HG03460 (cell line): ENCODE measurements at regions not wholly inside any gene's neighbourhood (a gene's known extent, or its start where the extent isn't known, plus 50 kb on each side); places are given as distances from the start of the nearest gene placed in this dataset.

Experiments
- ATAC-seq: cut with Tn5 transposase; IDR thresholded peaks from one replicate; pipeline ENCODE4 v1.9.1; 2021; ENCODE audit not compliant: unreplicated experiment

DNA sequence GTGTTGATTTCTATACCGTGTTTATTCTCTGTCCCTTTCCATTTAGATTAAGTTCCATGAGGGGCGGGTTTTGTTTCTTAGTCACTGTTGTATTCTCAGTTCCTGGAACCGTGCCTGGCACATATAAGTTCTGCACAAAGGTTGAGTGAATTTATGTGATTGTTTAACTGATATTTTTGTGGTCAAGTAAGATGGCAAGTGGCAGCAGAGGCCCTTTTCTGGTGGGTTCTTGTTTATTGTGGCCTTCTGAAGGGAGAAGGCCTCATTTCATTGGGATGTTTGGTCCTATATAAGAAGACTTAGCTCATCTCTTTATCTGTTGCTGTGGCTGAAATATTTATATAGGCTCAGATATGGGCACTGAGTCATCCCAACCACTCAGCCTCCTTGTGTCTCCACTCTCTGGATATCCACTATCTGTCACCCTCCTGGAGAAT lies 262.5 kb downstream of the PSAT1 start:
- no peak for ATAC-seq

- no peak for ATAC-seq
Observed at GRCh38 chr9:78562021-78562420, 265.1 kb downstream of the PSAT1 start.

DNA sequence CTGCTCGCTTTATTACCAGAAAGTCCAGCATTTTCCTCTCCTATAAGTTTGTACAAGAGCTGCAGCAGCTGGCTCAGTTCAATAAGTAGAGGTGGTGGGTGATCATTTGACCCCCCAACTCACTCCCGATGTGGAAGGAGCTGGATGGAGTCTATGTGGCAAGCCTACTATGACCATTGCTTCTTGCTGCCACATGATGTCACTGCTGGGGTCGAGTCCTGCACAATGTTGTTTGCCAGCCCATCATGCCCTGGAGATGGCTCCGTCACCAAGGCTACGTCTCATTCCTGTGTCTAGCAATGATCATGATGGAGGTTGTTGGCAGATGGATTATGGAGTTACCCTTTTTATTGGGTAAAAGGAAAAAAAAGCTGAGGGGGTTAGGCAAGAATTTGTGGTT lies 266.3 kb downstream of the PSAT1 start:
- no peak for ATAC-seq

DNA sequence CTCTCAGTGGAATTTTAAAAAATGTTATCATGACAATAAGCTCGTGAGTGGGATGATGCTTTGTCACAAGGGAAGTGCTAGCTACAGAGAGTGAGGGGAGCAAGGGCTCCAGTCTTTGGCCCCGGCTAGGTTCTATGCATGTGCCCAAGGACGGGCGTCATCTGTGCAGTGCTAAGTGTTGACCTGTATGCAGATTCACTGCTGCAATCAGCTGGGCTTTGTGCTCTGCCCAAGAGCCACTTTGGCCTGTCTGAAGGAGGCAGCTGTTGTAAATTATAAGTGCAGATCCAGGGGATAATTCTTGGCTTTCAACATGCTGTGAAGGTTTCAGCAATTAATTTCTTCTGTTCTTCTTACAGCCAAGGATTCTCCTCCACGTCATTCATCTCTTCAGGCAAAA lies 268.6 kb downstream of the PSAT1 start:
- no peak for ATAC-seq

GRCh38 chr9:78566521-78566920 lies 269.6 kb downstream of the PSAT1 start:
- no peak for ATAC-seq

DNA sequence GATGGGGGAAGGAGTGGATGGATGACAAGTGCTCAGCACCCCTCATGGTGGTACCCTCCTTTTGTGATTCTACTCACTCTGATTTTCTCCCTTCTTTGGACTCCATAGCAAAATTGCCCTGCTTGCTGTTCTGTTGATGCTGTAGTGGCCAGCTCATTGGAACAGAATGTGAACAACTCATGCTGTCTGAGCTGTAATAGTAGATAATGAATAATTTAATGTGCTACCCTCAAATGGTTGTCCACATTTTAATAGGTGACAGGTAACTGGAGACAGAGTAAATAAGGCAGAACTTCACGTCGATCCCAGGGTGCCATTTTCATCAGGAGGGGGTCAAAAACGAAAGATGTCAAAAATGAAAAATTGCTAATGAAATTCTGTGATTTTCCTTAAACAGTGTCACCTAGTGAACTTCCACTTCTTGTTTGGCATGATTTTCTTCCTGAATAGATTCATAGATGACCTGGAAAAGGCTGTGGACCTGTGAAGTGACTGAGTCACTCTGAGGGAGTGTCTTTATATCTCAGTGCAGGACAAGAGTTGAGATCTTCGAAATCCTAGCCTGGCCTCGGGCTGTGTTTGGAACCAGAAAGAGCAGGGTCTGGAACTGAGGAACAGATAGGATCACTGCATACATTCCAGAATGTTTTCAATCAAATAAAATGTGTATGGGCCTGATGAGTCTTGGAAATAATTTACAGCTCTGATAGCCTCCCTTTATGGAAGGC lies 270.2 kb downstream of the PSAT1 start:
- no peak for ATAC-seq

DNA sequence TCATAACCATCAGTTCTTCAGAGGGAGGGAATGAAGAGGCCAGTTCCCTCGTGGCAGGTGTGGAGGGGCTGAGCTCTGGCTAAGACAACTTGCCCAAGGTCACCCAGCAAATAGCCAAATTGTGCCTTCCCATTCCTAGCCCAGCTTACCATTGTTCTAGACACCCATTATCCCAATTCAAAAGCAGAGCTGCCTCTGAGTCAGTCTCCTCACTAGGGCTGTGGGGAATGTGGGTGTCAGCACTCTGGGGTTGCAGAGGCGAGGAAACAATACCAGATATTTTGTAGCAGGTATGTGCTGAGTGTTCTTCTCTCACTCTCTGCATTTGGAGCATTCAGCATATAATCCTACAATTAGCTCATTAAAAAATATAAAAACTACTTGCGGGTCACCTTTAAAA lies 270.8 kb downstream of the PSAT1 start:
- ATAC-seq, result no peak

- no peak for ATAC-seq
Observed at GRCh38 chr9:78568774-78569173, 271.8 kb downstream of the PSAT1 start.

DNA sequence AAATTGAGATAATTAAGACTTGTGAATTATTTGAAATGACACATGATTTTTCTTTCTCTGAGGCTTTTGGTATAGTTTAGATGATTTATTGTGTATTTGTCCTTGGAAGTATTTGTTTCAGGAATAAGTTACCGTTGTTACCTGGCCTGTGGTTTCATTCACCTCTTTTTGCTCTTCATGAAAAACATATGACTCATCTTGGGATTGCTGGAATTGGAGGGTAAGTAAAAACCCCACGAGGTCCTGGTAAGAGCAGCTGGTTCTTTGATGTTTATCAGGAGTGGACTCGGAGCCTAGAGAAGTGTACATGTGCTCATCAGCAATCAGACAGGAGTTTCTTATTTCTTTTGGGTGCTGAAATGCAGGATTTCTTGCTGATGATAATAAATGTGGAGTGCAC lies 275.3 kb downstream of the PSAT1 start:
- no peak for ATAC-seq

GRCh38 chr9:78573205-78573604 lies 276.3 kb downstream of the PSAT1 start:
- ATAC-seq, result no peak

DNA sequence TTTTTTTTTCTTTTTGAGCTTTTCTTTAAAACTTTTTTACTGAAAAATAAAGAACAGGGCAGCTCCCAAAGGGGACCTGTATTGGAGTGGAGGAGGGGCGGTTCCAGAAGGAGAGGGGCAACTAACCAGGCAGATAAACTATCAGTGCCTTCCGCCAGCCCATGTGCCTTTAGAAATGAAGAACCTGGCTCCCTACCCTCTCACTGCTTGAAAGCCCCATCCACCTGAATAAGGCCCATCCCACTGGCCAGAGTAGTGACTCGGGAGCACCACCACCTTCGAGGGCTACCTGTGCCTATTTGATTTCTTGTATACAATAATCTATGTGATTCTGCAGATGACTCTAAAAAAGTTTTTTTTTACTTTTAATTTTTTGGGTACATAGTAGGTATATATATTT lies 276.7 kb downstream of the PSAT1 start:
- no peak for ATAC-seq

GRCh38 chr9:78574354-78575045 lies 277.6 kb downstream of the PSAT1 start:
- ATAC-seq, result no peak

DNA sequence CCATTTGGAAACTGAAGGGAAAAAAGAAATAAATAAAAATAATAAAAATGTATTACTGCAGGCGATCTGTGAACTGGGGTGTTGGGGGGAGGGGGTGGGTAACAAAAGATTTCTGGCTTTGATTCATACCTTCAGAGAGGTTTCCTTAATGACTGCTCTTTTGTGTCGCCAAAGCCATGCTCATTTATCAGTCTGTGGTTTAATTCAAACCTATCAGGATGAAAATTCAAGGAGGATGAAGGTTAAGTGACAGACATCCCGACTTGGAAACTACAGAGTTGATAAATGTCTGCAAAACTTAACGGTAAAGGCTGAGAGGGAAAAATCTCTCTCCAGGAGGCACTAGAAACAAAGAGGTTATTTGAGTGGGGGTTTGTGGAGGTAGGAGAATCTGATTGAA lies 278.2 kb downstream of the PSAT1 start:
- ATAC-seq, result no peak

DNA sequence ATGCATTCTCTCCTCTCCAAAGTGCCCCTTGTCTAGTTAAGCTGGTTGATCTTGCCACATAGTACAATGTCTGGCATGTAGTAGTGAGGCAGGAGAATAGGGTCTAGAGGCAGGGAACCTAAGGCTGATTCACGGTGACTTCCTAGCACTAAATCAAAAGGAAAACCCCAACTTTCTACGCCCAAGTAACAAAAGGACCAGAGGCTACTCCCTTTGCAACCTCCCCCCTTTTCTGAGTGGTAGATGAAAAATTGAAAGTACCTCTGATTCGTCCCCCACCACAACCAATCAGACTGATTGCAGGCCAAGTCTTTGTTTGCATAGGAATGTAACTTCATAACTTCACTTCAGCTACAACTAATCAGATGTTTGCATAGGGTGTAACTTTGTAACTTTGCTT lies 278.8 kb downstream of the PSAT1 start:
- no peak for ATAC-seq

DNA sequence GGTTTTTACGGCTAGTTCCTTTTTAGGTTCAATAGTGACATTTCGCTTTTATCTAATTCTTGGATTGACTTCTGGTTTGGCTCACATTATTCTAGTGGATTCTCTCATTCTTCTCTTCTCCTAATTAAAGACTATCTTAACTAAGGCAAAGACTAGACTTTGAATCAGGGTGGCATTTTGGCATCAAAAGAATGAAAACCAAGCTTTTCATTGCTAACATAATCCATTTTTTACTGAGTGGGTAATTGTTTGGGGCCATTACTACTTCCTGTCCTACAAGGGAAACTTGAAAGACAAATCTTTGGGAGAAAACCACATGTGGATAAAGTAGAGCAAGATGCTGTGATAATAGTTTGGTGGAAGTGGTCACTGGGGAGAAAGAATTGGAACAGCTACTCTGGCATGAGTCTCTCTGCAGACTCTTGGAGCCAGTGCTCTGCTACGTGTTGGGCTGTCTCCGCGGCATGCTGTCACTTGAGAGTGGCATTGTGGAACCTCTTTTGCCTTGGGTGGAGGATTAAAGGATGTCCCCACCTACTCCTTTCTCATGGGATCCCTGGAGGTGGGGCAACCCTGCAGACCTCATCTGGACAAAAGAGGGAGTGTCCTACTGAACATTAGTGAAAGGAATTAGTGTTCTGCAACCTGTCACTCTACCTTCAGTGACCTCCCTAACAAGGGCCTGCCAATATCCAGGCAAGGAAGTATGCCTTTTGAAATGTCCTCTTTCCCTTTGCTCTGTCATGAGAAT lies 280.4 kb downstream of the PSAT1 start:
- ATAC-seq, result no peak

- no peak for ATAC-seq
Observed at GRCh38 chr9:78578072-78578471, 281.1 kb downstream of the PSAT1 start.

GRCh38 chr9:78582821-78583220 lies 285.9 kb downstream of the PSAT1 start:
- ATAC-seq, result no peak

DNA sequence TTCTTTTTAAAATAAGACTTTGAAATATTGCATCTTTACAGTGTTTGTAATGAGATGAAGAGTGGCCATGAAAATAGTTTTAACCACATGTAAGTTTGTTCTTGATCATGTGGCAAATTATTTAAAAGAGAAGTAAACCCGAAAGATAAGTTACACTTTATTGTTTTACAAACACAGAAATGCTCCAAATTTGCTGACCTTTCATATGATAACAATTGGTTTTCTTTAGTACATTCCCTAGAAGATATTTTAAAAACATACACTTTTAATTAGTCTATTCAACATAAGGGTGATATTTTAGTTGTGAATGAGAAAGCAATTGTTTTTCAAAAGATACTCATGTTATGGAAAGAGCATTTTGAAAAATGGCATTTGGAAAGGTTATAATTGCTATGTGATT lies 287.7 kb downstream of the PSAT1 start:
- ATAC-seq, result no peak

GRCh38 chr9:78585909-78586308 lies 289.0 kb downstream of the PSAT1 start:
- no peak for ATAC-seq

GRCh38 chr9:78590068-78590467 lies 293.1 kb downstream of the PSAT1 start:
- no peak for ATAC-seq

- no peak for ATAC-seq
Observed at GRCh38 chr9:78592811-78593210, 295.9 kb downstream of the PSAT1 start.
